RCC 7860 (cell line): ENCODE measurements at regions not wholly inside any gene's neighbourhood (a gene's known extent, or its start where the extent isn't known, plus 50 kb on each side); places are given as distances from the start of the nearest gene placed in this dataset.
A peak's percentile ranks its signal among the peaks of the same experiment; 100 is the strongest.

Experiments used
- DNase-seq: peaks from one replicate; pipeline ENCODE4 v3.0.0-alpha.2; 2015; ENCODE audit warnings: low spot score
- FAIRE-seq: peaks from 2 replicates; lab custom pipeline; 2012; peaks lifted over from hg19 to GRCh38; lab: Jason Lieb, UNC

GRCh38 chr1:25083481-25084345 is 148.6 kb downstream of the SYF2 start:
- FAIRE-seq (no peak), DNase-seq (no peak)

- DNase-seq (no peak), FAIRE-seq (no peak)
These were observed 149.3 kb downstream of the SYF2 start for GRCh38 chr1:25082995-25083394.

- peak; percentile 70 for DNase-seq
- FAIRE-seq = peak; percentile 29
These were observed 149.9 kb downstream of the SYF2 start for GRCh38 chr1:25082216-25082899.

GRCh38 chr1:25081496-25081895 is 150.8 kb downstream of the SYF2 start:
- DNase-seq (no peak), FAIRE-seq (no peak)

- FAIRE-seq (no peak), DNase-seq (no peak)
These were observed 150.5 kb upstream of the RUNX3 start for GRCh38 chr1:25080294-25081209.

- FAIRE-seq = no peak
- DNase-seq = no peak
These were observed 149.0 kb upstream of the RUNX3 start for GRCh38 chr1:25079048-25079447.

GRCh38 chr1:25074351-25075227 is 144.5 kb upstream of the RUNX3 start:
- DNase-seq = no peak
- no peak for FAIRE-seq

GRCh38 chr1:25073640-25074270 is 143.7 kb upstream of the RUNX3 start:
- FAIRE-seq (no peak), DNase-seq (no peak)

- DNase-seq = no peak
- no peak for FAIRE-seq
These were observed 142.4 kb upstream of the RUNX3 start for GRCh38 chr1:25072461-25072860.

GRCh38 chr1:25068829-25069228 is 138.8 kb upstream of the RUNX3 start:
- FAIRE-seq (no peak), DNase-seq (no peak)

GRCh38 chr1:25068316-25068715 is 138.2 kb upstream of the RUNX3 start:
- DNase-seq (no peak), FAIRE-seq (no peak)

GRCh38 chr1:25067518-25068251 is 137.6 kb upstream of the RUNX3 start:
- DNase-seq = no peak
- FAIRE-seq = no peak

GRCh38 chr1:25066731-25067517 is 136.8 kb upstream of the RUNX3 start:
- DNase-seq (no peak), FAIRE-seq (no peak)

GRCh38 chr1:25066256-25066655 is 136.2 kb upstream of the RUNX3 start:
- FAIRE-seq = no peak
- no peak for DNase-seq

GRCh38 chr1:25065795-25066238 is 135.7 kb upstream of the RUNX3 start:
- DNase-seq = no peak
- FAIRE-seq = no peak

GRCh38 chr1:25065321-25065721 is 135.2 kb upstream of the RUNX3 start:
- DNase-seq = no peak
- no peak for FAIRE-seq

GRCh38 chr1:25064465-25065240 is 134.6 kb upstream of the RUNX3 start:
- no peak for FAIRE-seq
- DNase-seq = no peak
